B cell (primary cell): ENCODE measurements at regions not wholly inside any gene's neighbourhood (a gene's known extent, or its start where the extent isn't known, plus 50 kb on each side); places are given as distances from the start of the nearest gene placed in this dataset.

Source experiments
- ATAC-seq: fragments of 200-7000 bp; cut with Tn5 transposase; one replicate; pipeline ENCODE4 v1.10.0; 2021; ENCODE audit warnings: low read depth, mild to moderate bottlenecking, moderate number of reproducible peaks, moderate library complexity
- CTCF ChIA-PET: fragments of 350-600 bp; sonication (Branson Sonifier 250); formaldehyde crosslinking; loops from one replicate; lab custom pipeline; 2021; ENCODE audit warnings: antibody characterized with exemption, inconsistent platforms; lab: Charles Lee
- POLR2A ChIA-PET: fragments of 350-600 bp; sonication (Branson Sonifier 250); formaldehyde crosslinking; loops from one replicate; lab custom pipeline; 2021; ENCODE audit warnings: antibody characterized with exemption; lab: Charles Lee
- DNase-seq: peaks from one replicate; pipeline ENCODE4 v3.0.0; 2013
- H2AFZ ChIP-seq: 2 replicates; pipeline ENCODE4 v1.6.1; 2012; ENCODE audit warnings: mild to moderate bottlenecking, low read depth, low read length; ENCODE audit not compliant: insufficient read depth, poor library complexity, severe bottlenecking
- H3K27ac ChIP-seq, 2 donors: 1 replicate in 1 of 2; 2 replicates in 1 of 2; pipeline ENCODE4 v1.5.1; 2012 to 2013; ENCODE audit warnings: low read length in 2 of 2, mild to moderate bottlenecking in 2 of 2, moderate library complexity in 1 of 2
- H3K27me3 ChIP-seq, 4 experiments: fragments of 200-600 bp in 1 of 4; sonication (generic) in 1 of 4; replicated peaks in 1 of 4; 1 replicate in 2 of 4; 2 replicates in 2 of 4; pipeline versions ENCODE4 v1.6.1 to v1.7.0; 2013 to 2016; ENCODE audit warnings: low read length in 3 of 4, mild to moderate bottlenecking in 2 of 4, mixed read lengths in 1 of 4, moderate library complexity in 1 of 4; ENCODE audit not compliant: insufficient read depth in 4 of 4, control insufficient read depth in 3 of 4; ENCODE audit errors: control extremely low read depth in 1 of 4
- H3K36me3 ChIP-seq, 2 experiments: replicated peaks in 1 of 2; 1 replicate in 1 of 2; 2 replicates in 1 of 2; pipeline versions ENCODE4 v1.6.1 to v1.7.1; 2013; ENCODE audit warnings: low read length in 1 of 2; ENCODE audit not compliant: insufficient read depth in 2 of 2, control insufficient read depth in 1 of 2; ENCODE audit errors: control extremely low read depth in 1 of 2, extremely low read depth in 1 of 2
- H3K4me1 ChIP-seq, 2 donors: fragments of 200-600 bp in 1 of 2; sonication (generic) in 1 of 2; 1 replicate in 1 of 2; 2 replicates in 1 of 2; pipeline versions ENCODE4 v1.5.1 to v1.6.1; 2013 to 2017; ENCODE audit warnings: low read length in 2 of 2; ENCODE audit not compliant: control insufficient read depth in 2 of 2, insufficient read depth in 2 of 2
- H3K4me2 ChIP-seq: replicated peaks from 2 replicates; pipeline ENCODE3; 2012; ENCODE audit warnings: mild to moderate bottlenecking, low read depth, low read length; ENCODE audit not compliant: poor library complexity, severe bottlenecking
- H3K4me3 ChIP-seq, 5 experiments: fragments of 200-600 bp in 1 of 5; sonication (generic) in 1 of 5; 1 replicate in 3 of 5; 2 replicates in 2 of 5; pipeline versions ENCODE4 v1.5.1 to v1.7.0; 2011 to 2016; ENCODE audit warnings: low read length in 4 of 5, mild to moderate bottlenecking in 4 of 5, low read depth in 2 of 5, control low read depth in 1 of 5, moderate library complexity in 1 of 5; ENCODE audit not compliant: insufficient read depth in 1 of 5; ENCODE audit errors: control extremely low read depth in 1 of 5, extremely low read depth in 1 of 5
- H3K79me2 ChIP-seq: fragments of 200-600 bp; sonication (generic); one replicate; pipeline ENCODE4 v1.6.0; 2016; ENCODE audit warnings: low read length; ENCODE audit not compliant: control insufficient read depth, insufficient read depth
- H3K9ac ChIP-seq: fragments of 200-600 bp; sonication (generic); 2 replicates; pipeline ENCODE4 v1.6.1; 2017; ENCODE audit warnings: mild to moderate bottlenecking, low read length, moderate library complexity
- H3K9me3 ChIP-seq, 3 donors: one replicate each; pipeline versions ENCODE4 v1.6.1 to v1.7.1; 2013; ENCODE audit warnings: low read length in 2 of 3; ENCODE audit not compliant: control insufficient read depth in 2 of 3, insufficient read depth in 1 of 3; ENCODE audit errors: control extremely low read depth in 1 of 3
- H4K20me1 ChIP-seq: 2 replicates; pipeline ENCODE4 v1.6.0; 2012; ENCODE audit warnings: mild to moderate bottlenecking, low read length; ENCODE audit not compliant: insufficient read depth, control insufficient read depth, poor library complexity, severe bottlenecking
- H3K27ac Mint-ChIP-seq: one replicate; pipeline ENCODE4 v1.8.0; 2021; ENCODE audit warnings: mixed read lengths
- H3K27me3 Mint-ChIP-seq: one replicate; pipeline ENCODE4 v1.8.0; 2021; ENCODE audit warnings: mixed read lengths
- H3K4me1 Mint-ChIP-seq: one replicate; pipeline ENCODE4 v1.8.0; 2021; ENCODE audit warnings: mixed read lengths
- H3K4me3 Mint-ChIP-seq: one replicate; pipeline ENCODE4 v1.8.0; 2021; ENCODE audit warnings: mixed read lengths
- H3K9me3 Mint-ChIP-seq: one replicate; pipeline ENCODE4 v1.8.0; 2022; ENCODE audit warnings: mixed read lengths; ENCODE audit not compliant: insufficient read depth
- EZH2 ChIP-seq: IDR thresholded peaks from 2 replicates; pipeline ENCODE4 v1.6.1; 2012; ENCODE audit warnings: borderline replicate concordance, low read depth, mild to moderate bottlenecking, moderate library complexity, low read length; ENCODE audit not compliant: insufficient read depth, poor library complexity, severe bottlenecking
- WGBS: methylation state at CpG from one replicate; pipeline ENCODE4 v1.1.5; 2013; ENCODE audit warnings: missing lambda C conversion rate; ENCODE audit not compliant: insufficient coverage; 5-methylcytosine and 5-hydroxymethylcytosine counted together
- intact Hi-C: fragments of 100-400 bp; cut with micrococcal nuclease; formaldehyde crosslinking; loops from one replicate; pipeline ENCODE4 v1.10.0; 2022
- TF ChIP-seq, protein P1 (sequence below): fragments of 200-600 bp; IDR thresholded peaks from one replicate; pipeline ENCODE4 v1.8.0; 2022; ENCODE audit warnings: antibody characterized with exemption, mild to moderate bottlenecking

DNA sequence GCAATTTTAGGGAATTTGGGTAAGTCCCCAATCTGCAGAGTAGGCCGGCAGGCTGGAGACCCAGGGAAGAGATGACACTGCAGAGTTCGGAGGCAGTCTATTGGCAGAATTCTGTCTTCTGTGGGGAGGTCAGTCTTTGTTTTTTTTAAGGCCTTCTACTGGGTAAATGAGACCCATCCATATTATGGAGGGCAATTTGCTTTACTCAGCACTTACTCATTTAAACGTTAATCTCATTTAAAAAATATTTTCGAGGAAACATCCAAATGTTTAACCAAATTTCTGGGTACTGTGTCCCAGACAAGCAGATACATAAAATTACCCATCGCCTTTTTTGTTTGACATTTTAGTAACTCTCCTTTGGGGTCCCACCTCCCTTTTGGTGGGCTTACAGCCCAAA lies 139.5 kb downstream of the IRS1 start:
- TF ChIP-seq, protein P1, sequence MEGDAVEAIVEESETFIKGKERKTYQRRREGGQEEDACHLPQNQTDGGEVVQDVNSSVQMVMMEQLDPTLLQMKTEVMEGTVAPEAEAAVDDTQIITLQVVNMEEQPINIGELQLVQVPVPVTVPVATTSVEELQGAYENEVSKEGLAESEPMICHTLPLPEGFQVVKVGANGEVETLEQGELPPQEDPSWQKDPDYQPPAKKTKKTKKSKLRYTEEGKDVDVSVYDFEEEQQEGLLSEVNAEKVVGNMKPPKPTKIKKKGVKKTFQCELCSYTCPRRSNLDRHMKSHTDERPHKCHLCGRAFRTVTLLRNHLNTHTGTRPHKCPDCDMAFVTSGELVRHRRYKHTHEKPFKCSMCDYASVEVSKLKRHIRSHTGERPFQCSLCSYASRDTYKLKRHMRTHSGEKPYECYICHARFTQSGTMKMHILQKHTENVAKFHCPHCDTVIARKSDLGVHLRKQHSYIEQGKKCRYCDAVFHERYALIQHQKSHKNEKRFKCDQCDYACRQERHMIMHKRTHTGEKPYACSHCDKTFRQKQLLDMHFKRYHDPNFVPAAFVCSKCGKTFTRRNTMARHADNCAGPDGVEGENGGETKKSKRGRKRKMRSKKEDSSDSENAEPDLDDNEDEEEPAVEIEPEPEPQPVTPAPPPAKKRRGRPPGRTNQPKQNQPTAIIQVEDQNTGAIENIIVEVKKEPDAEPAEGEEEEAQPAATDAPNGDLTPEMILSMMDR: no peak
- TF ChIP-seq EZH2: no peak
- Histone ChIP-seq H3K9ac (no peak overlapping the region), H3K4me1 (no peaks in the 10 kb centered on the region), H3K27ac (no peak overlapping the region), H3K27me3 (peaks cover 0 to 3% (median 0%) of the 10 kb centered on the region in 4 experiments), H2AFZ (no peak overlapping the region), H3K9me3 (no peaks in the 10 kb centered on the region), H4K20me1 (no peaks in the 10 kb centered on the region), H3K4me2 (no peak overlapping the region), H3K79me2 (no peaks in the 10 kb centered on the region), H3K4me3 (no peak overlapping the region), H3K36me3 (no peaks in the 10 kb centered on the region)
- Mint-ChIP-seq H3K4me3 (no peak overlapping the region), H3K4me1 (no peaks in the 10 kb centered on the region), H3K27ac (no peak overlapping the region), H3K9me3 (no peaks in the 10 kb centered on the region), H3K27me3 (peaks cover 21% of the 10 kb centered on the region)
- POLR2A ChIA-PET: no interaction called here
- no peak for ATAC-seq
- no peak for DNase-seq
- WGBS: 85% methylated on average over 3 of the region's 5 CpGs
- CTCF ChIA-PET: no interaction called here
- intact Hi-C loops: no loop called here

DNA sequence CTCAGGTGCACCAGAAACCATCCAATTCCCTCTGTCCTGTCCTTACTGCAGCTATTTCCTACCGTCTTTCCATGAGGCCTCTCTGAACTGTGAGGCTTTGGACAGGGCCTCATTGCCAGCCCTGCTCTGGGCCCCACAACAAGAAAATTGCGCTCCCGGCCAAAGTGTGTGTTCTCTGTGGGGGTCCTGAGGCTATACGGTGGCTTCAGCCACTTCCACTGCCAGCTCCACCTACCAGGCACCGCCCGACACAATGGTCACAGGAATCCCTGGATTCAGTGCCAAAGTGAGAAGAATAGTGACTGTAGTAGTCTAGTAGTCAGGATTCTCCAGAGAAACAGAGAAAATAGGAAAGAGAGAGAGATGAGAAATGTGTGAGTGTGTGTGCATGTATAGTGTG lies 140.2 kb downstream of the IRS1 start:
- Histone ChIP-seq H4K20me1 (no peaks in the 10 kb centered on the region), H3K4me2 (no peak overlapping the region), H3K9ac (no peak overlapping the region), H3K4me1 (no peaks in the 10 kb centered on the region), H3K9me3 (no peaks in the 10 kb centered on the region), H3K27me3 (peaks cover 0 to 3% (median 0%) of the 10 kb centered on the region in 4 experiments), H3K27ac (no peak overlapping the region), H2AFZ (no peak overlapping the region), H3K4me3 (no peak overlapping the region), H3K79me2 (no peaks in the 10 kb centered on the region), H3K36me3 (no peaks in the 10 kb centered on the region)
- no peaks in the 10 kb centered on the region for H3K4me1 Mint-ChIP-seq
- H3K27me3 Mint-ChIP-seq: peaks cover 17% of the 10 kb centered on the region
- DNase-seq (no peak), ATAC-seq (no peak)
- ChIA-PET CTCF (no interaction called here), POLR2A (no interaction called here)
- intact Hi-C loops: no loop called here
- no peak overlapping the region for H3K4me3 Mint-ChIP-seq
- H3K27ac Mint-ChIP-seq: no peak overlapping the region
- no peak for TF ChIP-seq EZH2
- TF ChIP-seq, protein P1: no peak
- WGBS: 67% methylated on average over 1 of the region's 6 CpGs
- H3K9me3 Mint-ChIP-seq: no peaks in the 10 kb centered on the region
